GM12874 (cell line): ENCODE measurements at regions not wholly inside any gene's neighbourhood (a gene's known extent, or its start where the extent isn't known, plus 50 kb on each side); places are given as distances from the start of the nearest gene placed in this dataset.

Experiments used
- TF ChIP-seq, protein P1 (sequence below): IDR thresholded peaks from 2 replicates; pipeline ENCODE4 v1.5.1; 2011; ENCODE audit warnings: low read depth, mild to moderate bottlenecking, control low read depth, low read length, moderate library complexity; ENCODE audit not compliant: insufficient read depth

DNA sequence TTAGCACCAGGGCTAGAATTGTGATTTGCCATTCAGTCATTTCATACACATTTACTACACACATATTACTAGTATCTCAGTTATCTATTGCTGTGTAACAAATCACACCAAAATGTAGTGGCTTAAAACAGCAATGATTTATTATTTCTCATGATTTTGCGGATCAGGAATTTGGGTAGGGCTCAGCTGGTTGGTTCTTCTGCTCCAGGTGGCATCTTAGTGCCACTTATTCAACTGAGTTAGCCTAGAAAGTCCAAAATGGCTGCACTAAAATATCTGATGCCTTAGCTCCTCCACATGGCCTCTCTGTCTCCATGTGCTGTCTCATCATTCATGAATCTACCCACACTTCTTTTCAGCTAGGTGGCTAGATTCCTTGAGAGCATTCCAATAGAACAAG lies 107.1 kb downstream of the ZFP36L2 start:
- TF ChIP-seq, protein P1, sequence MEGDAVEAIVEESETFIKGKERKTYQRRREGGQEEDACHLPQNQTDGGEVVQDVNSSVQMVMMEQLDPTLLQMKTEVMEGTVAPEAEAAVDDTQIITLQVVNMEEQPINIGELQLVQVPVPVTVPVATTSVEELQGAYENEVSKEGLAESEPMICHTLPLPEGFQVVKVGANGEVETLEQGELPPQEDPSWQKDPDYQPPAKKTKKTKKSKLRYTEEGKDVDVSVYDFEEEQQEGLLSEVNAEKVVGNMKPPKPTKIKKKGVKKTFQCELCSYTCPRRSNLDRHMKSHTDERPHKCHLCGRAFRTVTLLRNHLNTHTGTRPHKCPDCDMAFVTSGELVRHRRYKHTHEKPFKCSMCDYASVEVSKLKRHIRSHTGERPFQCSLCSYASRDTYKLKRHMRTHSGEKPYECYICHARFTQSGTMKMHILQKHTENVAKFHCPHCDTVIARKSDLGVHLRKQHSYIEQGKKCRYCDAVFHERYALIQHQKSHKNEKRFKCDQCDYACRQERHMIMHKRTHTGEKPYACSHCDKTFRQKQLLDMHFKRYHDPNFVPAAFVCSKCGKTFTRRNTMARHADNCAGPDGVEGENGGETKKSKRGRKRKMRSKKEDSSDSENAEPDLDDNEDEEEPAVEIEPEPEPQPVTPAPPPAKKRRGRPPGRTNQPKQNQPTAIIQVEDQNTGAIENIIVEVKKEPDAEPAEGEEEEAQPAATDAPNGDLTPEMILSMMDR: no peak

DNA sequence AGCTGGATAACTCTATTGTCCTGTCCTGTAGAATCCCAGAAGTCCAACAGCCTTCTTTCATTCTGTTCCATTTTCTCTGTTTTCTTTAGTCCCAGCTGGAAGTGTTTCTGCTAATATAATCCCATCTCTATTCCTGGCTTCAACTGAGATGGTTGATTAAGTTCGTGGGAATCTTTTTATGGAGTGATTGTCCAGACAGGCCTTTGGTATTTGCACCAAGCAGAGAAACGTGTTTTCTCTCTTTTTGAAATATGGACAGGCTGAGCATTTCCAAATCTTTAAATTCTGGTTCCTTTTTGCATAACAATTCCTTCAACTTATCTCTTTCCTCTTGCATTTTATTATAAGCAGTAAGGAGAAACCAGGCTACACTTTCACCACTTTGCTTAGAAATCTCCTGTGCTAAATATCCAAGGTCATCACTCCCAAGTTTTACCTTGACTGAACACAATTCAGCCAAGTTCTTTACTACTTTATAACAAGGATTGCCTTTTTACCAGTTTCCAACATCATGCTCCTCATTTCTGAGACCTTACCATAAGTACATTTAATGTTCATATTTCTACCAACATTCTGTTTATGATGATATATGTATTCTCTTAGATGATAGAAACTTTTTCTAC lies 108.8 kb downstream of the ZFP36L2 start:
- TF ChIP-seq, protein P1: no peak

DNA sequence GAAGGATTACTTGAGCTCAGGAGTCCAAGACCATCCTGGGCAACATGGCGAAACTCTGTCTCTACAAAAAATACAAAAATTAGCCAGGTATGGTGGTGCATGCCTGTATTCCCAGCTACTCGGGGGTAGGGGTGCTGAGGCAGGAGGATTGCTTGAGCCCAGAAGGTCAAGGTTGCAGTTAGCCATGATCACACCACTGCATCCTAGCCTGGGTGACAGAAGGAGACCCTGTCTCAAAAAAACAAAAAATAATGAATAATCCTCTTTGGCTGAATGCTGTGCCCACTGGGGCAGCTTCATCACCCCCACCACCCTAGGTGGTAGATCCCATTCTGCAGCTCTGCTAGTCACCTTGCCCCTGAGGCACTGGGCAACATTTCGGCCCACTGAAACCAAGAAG lies 109.4 kb downstream of the ZFP36L2 start:
- TF ChIP-seq, protein P1: no peak

DNA sequence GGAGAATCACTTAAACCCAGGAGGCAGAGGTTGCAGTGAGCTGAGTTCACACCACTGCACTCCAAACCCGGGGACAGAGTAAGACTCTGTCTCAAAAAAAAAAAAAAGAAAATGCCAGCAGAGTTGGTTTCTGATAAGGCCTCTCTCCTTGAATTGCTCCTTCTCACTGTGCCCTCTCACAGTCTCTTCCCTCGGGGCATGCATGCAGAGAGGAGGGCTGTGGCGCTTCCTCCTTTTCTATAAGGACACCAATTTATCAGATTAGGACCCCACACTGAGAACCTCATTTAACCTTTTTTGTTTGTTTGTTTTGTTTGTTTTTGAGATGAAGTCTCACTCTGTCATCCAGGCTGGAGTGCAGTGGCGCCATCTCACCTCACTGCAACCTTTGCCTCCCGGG lies 110.5 kb downstream of the ZFP36L2 start:
- TF ChIP-seq, protein P1: no peak

DNA sequence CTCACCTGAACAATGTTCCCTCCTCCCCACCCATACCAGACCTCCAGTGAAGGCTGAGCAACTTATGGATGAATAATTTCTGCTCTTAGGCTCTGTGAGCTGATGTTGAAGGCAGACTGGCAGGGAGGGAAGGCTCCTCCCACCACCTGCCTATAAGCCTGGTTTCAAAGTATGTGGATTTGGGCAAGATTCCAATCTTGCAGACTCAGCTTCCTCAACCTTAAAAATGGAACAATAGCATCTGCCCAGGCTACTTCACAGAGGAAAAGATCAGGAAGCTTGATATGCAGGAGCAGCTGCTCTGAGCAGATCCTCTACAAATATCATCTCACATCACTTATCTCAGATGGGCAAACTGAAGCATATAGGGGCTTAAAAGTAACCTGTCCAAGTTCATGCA lies 112.2 kb downstream of the ZFP36L2 start:
- TF ChIP-seq, protein P1: no peak

DNA sequence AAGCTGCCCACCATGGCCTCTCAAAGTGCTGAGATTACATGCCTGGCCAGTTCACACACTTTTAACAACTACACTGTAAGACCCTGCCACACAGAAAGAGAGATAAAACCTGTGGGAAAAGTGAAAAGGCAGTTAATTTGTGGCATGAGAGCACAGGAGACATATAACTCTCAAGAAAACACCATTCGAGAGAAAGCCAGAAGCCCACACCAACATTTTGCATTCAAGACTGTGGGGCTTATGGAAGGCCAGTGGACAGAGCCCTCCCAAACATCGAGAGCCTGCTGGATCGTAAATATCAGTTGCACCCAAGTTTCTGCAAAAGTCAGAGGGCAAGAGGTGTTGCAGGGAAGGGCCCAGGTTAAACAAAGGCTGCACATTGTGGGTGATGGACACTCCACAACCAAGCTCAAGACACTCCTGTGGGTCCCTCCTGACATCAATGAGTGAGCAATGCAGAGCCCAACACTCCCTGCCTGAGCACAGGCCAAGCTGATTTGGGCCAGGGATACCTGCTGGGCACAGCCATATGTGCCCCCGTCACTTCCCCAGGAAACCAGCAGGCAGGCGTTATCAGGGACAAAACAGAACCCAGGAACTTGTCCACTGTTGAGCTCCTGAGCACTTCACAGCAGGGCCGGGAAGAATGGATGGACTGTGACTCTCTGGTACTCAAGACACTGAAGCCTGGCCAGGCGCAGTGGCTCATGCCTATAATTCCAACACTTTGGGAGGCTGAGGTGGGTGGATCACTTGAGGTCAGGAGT lies 114.4 kb downstream of the ZFP36L2 start:
- TF ChIP-seq, protein P1: no peak

DNA sequence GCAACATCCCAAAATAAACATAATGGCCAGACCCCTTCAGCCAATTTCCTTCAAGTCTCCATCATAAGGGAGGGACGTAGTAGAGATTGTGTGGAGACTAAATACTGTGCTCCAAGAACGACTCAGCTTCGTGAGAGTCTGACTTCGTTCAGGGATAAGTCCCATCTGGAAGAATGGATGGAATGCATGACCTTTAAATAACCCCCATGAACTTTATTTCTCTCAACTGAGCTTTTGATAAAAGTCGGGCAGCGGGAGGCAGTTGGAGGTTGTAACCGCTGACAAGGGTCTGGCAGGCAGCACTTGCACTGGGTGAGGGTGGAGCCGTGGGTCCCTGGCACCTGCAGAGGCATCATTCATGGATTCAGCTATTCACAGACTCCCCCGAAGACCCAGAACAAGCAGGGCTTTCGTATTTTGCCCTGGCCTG lies 115.9 kb downstream of the ZFP36L2 start:
- TF ChIP-seq, protein P1: no peak
